ACC112 (cell line): ENCODE measurements at regions not wholly inside any gene's neighbourhood (a gene's known extent, or its start where the extent isn't known, plus 50 kb on each side); places are given as distances from the start of the nearest gene placed in this dataset.

ENCODE experiments used
- H2AFZ ChIP-seq: fragments of 200-600 bp; sonication (generic); one replicate; pipeline ENCODE4 v1.6.0; 2017; ENCODE audit warnings: antibody characterized with exemption, low read length; ENCODE audit not compliant: unreplicated experiment
- H3K27ac ChIP-seq: fragments of 200-600 bp; sonication (generic); 2 replicates; pipeline ENCODE4 v1.5.1; 2014; ENCODE audit warnings: low read depth, mild to moderate bottlenecking, antibody characterized with exemption, low read length, moderate library complexity
- H3K27me3 ChIP-seq: fragments of 200-600 bp; sonication (generic); 2 replicates; pipeline ENCODE4 v1.6.1; 2014; ENCODE audit warnings: mild to moderate bottlenecking, antibody characterized with exemption, low read length, moderate library complexity, mixed read lengths; ENCODE audit not compliant: insufficient read depth
- H3K36me3 ChIP-seq: fragments of 200-600 bp; sonication (generic); 2 replicates; pipeline ENCODE4 v1.6.1; 2016; ENCODE audit warnings: mild to moderate bottlenecking, antibody characterized with exemption, low read length, moderate library complexity, mixed read lengths; ENCODE audit not compliant: insufficient read depth
- H3K4me1 ChIP-seq: fragments of 200-600 bp; sonication (generic); one replicate; pipeline ENCODE4 v1.6.1; 2016; ENCODE audit warnings: low read length, mixed read lengths; ENCODE audit not compliant: insufficient read depth, unreplicated experiment, control insufficient read depth
- H3K4me3 ChIP-seq: fragments of 200-600 bp; sonication (generic); 2 replicates; pipeline ENCODE4 v1.5.1; 2014; ENCODE audit warnings: mild to moderate bottlenecking, low read depth, low read length
- H3K79me2 ChIP-seq: fragments of 200-600 bp; sonication (generic); one replicate; pipeline ENCODE4 v1.6.0; 2016; ENCODE audit warnings: low read length; ENCODE audit not compliant: control insufficient read depth, unreplicated experiment, insufficient read depth

DNA sequence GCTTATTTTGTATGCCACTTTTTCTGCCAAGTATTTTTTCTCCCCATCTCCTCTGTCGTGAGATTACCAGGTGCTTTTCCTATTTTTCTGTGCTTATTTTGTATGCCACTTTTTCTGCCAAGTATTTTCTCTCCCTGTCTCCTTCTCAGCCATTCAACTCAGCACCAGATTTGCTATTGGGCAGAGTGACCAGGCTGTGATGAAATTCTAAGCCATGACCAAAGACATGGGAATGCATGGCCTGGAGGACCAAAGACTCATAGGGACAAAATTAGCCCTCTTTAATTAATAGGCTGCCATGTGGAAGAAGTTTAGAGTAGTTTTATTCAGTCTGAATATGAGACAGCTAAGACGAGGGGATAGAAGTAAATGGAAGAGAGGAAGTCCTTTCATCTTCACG lies 257.4 kb downstream of the SQOR start:
- Histone ChIP-seq H3K4me3 (no peak overlapping the region), H3K4me1 (no peaks in the 10 kb centered on the region), H3K79me2 (no peaks in the 10 kb centered on the region), H3K36me3 (no peaks in the 10 kb centered on the region), H3K27me3 (no peaks in the 10 kb centered on the region), H2AFZ (no peak overlapping the region), H3K27ac (no peak overlapping the region)

DNA sequence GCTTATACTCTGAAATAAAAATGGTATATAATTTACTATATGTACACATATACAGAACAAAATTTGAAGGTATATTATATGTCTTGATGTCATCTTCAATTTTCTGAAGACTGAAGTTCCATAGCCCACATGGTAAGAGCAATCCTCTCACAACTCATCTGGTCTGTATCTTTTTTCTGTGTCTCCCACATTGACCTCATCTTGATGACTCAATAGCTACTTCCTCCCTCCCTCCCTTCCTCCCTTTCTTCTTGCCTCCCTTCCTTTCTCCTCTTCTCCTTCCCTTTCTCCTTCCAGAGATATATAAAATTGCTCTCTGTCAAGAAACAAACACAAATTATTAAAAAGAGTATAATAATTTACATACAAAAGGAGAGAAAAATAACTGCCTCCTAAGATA lies 268.5 kb downstream of the SQOR start:
- Histone ChIP-seq H3K79me2 (no peaks in the 10 kb centered on the region), H3K36me3 (no peaks in the 10 kb centered on the region)

DNA sequence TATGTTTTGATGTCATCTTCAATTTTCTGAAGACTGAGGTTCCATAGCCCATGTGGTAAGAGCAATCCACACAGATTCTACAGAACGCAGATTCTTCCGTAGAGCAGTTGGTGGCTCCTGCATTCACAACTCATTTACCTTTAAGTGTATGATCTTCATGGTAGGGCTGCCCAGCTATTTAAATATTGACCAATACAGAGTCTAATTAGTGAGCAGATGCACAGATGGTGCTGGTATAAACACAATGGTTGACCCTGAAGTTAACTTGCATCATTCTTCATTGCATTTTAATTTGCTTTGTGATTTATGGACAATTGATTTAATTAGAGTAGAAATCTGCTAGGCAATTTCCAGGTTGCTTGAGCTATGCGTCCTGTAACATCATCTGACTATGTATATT lies 269.2 kb downstream of the SQOR start:
- H3K79me2 ChIP-seq: no peaks in the 10 kb centered on the region
- H3K36me3 ChIP-seq: no peaks in the 10 kb centered on the region
- no peak overlapping the region for H3K27ac ChIP-seq
- H3K4me1 ChIP-seq: no peaks in the 10 kb centered on the region
- H3K4me3 ChIP-seq: no peak overlapping the region
- no peak overlapping the region for H2AFZ ChIP-seq
- H3K27me3 ChIP-seq: no peaks in the 10 kb centered on the region

More for the DNA sequence above, 268.5 kb downstream of the SQOR start:
- Histone ChIP-seq H3K4me3 (no peak overlapping the region), H3K27ac (no peak overlapping the region), H3K27me3 (no peaks in the 10 kb centered on the region), H2AFZ (no peak overlapping the region), H3K4me1 (no peaks in the 10 kb centered on the region)

DNA sequence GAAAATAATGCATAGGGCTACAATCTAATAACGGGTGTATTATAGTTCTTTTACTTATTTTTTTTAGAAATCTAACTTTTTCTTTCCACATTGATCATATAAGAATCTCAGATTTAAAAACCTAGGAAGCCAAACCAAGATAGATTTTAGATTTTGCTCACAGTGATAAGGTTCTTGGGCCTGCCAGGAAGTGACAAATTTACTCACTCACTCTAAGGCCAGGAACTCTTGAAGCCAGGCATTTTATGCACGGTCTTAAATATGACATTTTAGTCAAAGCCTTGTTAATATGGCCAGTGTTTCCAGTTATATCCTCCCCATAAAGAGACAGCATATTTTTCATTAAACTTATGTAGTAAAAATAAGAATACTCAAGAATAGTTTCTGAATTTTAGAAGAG lies 271.4 kb downstream of the SQOR start:
- no peaks in the 10 kb centered on the region for H3K79me2 ChIP-seq
- no peak overlapping the region for H2AFZ ChIP-seq
- H3K4me3 ChIP-seq: no peak overlapping the region
- no peaks in the 10 kb centered on the region for H3K27me3 ChIP-seq
- no peaks in the 10 kb centered on the region for H3K4me1 ChIP-seq
- H3K27ac ChIP-seq: no peak overlapping the region
- H3K36me3 ChIP-seq: no peaks in the 10 kb centered on the region

DNA sequence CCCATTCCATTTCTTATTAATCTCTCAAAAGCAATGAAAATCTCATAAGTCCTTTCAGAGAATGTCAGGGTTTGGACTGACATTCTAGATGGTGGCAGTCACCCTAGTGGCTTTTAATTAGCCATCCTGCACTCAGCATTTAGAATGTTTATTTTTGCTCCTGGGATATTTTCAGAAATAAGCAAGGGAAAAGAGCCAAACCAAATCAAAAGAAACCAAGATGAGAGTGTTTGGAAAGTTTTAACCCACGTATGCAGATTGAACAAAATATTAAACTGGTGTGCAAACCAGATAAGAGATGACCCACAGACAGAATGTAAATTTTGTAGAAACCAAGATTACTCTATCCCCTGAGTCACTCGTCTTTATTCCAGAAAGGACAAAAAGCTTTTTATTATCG lies 275.8 kb downstream of the SQOR start:
- H3K27ac ChIP-seq: no peak overlapping the region
- no peak overlapping the region for H3K4me3 ChIP-seq
- no peaks in the 10 kb centered on the region for H3K4me1 ChIP-seq
- no peaks in the 10 kb centered on the region for H3K79me2 ChIP-seq
- H3K36me3 ChIP-seq: no peaks in the 10 kb centered on the region
- no peaks in the 10 kb centered on the region for H3K27me3 ChIP-seq
- no peak overlapping the region for H2AFZ ChIP-seq

DNA sequence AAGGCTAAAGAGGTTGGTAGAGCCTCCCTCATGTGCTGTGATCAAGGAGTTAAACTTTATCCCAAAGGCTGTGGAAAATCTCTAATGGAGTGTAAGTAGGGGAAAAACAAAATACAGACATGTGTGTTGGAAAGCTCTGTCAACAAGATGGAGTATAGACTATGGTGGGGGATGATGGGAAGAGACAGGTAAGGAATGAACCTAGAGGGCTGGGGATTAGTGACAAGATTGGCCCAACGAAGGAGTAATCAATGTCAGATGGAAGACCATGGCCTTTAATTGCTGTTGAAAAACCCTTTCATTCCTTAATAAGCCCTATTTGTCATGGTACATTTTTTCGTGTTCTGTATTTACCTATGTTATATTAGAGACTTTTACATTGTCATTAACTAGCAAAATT lies 278.6 kb downstream of the SQOR start:
- Histone ChIP-seq H3K27ac (no peak overlapping the region), H3K4me3 (no peak overlapping the region), H3K27me3 (no peaks in the 10 kb centered on the region), H3K79me2 (no peaks in the 10 kb centered on the region), H3K36me3 (no peaks in the 10 kb centered on the region), H3K4me1 (no peaks in the 10 kb centered on the region), H2AFZ (no peak overlapping the region)

DNA sequence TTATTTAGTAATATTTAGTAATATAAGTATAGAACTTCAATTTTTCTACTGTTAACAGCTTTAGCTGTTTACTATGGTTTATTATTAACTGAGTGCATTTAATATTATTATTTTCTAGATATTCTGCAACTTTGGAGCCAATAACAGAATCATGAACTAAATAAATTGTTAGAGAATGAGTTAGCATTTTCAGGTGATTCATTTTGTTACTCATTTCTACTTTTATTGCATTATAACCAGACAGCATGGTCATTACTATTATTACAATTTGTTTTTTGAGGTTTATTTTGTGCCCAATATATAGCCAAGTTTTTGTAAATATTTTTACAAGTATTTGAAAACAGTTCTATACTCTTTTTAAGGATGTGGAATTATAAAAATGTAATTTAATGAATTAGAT lies 279.6 kb downstream of the SQOR start:
- no peak overlapping the region for H3K4me3 ChIP-seq
- no peak overlapping the region for H2AFZ ChIP-seq
- no peaks in the 10 kb centered on the region for H3K79me2 ChIP-seq
- H3K27ac ChIP-seq: no peak overlapping the region
- H3K27me3 ChIP-seq: no peaks in the 10 kb centered on the region
- H3K4me1 ChIP-seq: no peaks in the 10 kb centered on the region
- no peaks in the 10 kb centered on the region for H3K36me3 ChIP-seq

DNA sequence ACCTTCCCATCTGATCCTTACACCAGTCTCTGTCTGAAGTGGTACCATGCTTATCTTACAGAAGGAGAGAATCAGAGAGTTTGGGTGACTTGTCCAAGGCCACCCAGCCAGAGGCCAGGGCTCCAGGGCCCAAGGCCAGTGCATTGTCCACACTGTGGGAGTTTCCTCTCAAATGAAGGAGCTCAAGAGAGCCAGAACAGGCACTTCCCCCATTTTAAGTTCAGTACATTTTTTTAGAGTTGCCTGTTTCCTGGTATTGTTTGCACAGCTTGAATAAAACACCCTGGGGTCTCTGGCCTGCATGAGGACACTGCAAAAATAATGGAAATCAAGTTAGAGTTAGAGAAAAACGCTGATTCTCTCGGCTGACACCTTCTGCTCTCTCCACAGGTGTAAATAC lies 284.0 kb downstream of the SQOR start:
- Histone ChIP-seq H3K27ac (no peak overlapping the region), H3K79me2 (no peaks in the 10 kb centered on the region), H2AFZ (no peak overlapping the region), H3K36me3 (no peaks in the 10 kb centered on the region), H3K4me3 (no peak overlapping the region), H3K27me3 (no peaks in the 10 kb centered on the region), H3K4me1 (no peaks in the 10 kb centered on the region)

DNA sequence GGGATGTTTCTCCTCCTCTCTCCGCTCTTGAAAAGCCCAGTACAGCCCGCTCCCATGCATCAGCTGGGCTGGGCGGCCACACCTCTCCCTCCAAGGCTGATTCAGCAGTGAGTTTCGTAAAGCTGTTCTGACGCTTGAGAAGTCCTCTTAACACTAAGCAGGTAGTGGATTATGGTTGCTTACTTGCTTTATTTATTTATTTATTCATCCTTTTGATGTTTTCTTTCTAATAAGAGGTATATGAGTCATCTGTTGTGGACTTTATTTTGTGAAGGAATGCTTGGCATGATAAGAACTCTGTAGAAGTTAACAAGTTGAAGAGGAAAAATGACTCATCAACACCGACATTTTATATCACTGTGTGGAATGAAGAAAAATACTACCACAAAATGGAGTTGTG lies 285.0 kb downstream of the SQOR start:
- H3K27me3 ChIP-seq: no peaks in the 10 kb centered on the region
- H3K36me3 ChIP-seq: no peaks in the 10 kb centered on the region
- no peak overlapping the region for H3K4me3 ChIP-seq
- no peak overlapping the region for H3K27ac ChIP-seq
- no peak overlapping the region for H2AFZ ChIP-seq
- no peaks in the 10 kb centered on the region for H3K79me2 ChIP-seq
- H3K4me1 ChIP-seq: no peaks in the 10 kb centered on the region

DNA sequence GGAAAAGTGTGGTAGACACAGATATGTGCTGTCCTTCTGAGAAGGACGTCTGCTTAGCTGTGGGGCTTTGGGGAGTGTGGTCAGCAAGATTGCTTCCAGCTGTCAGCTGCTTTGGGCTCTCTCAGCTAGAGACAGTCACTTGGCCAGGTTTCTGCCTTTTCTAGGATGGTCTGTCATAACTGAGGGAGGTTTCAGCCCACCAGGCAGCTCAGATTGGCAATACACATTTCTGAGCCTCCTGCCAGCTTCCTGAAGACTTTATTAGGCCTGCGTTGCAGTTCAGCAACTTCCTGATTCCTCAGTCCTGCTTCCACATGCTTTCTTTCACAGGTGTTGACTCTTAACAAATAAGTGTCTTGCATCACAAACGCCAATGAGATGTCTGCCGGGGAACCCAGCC lies 286.5 kb downstream of the SQOR start:
- Histone ChIP-seq H2AFZ (no peak overlapping the region), H3K4me1 (no peaks in the 10 kb centered on the region), H3K27ac (no peak overlapping the region), H3K27me3 (no peaks in the 10 kb centered on the region), H3K36me3 (no peaks in the 10 kb centered on the region), H3K79me2 (no peaks in the 10 kb centered on the region), H3K4me3 (no peak overlapping the region)

DNA sequence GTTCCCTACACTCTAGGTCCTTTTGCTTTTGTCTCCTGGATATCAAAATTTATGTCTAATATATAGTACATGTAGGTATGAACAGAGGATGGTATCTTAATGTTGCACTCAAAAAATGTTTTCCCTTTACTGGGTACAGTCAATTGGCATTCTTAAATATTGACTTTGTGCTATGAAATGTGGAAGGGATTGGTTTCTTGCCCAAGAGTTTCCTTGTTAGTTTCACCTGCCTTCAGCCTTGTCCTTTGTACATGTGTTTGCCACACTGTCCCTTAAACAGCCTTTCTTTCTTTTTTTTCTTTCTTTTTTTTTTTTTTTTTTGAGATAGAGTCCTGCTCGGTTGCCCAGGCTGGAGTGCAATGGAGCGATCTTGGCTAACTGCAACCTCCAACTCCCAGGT lies 287.1 kb downstream of the SQOR start:
- Histone ChIP-seq H2AFZ (no peak overlapping the region), H3K27me3 (no peaks in the 10 kb centered on the region), H3K4me1 (no peaks in the 10 kb centered on the region)

DNA sequence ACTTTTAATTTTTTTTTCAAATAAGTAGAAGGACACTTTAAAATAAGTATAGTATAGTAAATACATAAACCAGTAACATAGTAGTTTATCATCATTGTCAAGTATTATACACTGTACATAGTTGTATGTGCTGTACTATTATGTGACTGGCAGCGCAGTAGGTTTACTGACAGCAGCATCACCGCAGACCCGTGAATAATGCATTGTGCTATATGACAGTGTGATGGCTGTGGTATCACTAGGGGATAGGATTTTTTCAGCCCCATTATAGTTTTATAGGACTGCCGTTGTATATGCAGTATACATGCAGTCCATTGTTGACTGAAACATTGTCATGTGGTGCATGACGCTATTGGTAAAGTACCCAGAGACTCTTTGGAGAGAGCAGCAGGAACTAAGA lies 306.5 kb downstream of the SQOR start:
- Histone ChIP-seq H3K27ac (no peak overlapping the region), H3K79me2 (no peaks in the 10 kb centered on the region), H3K27me3 (no peaks in the 10 kb centered on the region), H3K4me1 (no peaks in the 10 kb centered on the region), H3K36me3 (no peaks in the 10 kb centered on the region), H3K4me3 (no peak overlapping the region), H2AFZ (no peak overlapping the region)

More for the DNA sequence above, 287.1 kb downstream of the SQOR start:
- Histone ChIP-seq H3K36me3 (no peaks in the 10 kb centered on the region), H3K27ac (no peak overlapping the region), H3K79me2 (no peaks in the 10 kb centered on the region), H3K4me3 (no peak overlapping the region)
